GM19035 (cell line): ENCODE measurements at regions not wholly inside any gene's neighbourhood (a gene's known extent, or its start where the extent isn't known, plus 50 kb on each side); places are given as distances from the start of the nearest gene placed in this dataset.

Source experiments
- ATAC-seq: cut with Tn5 transposase; IDR thresholded peaks from one replicate; pipeline ENCODE4 v1.9.1; 2021; ENCODE audit not compliant: unreplicated experiment

- no peak for ATAC-seq
Observed at GRCh38 chr7:113487925-113488731, 369.8 kb upstream of the SMIM30 start.

DNA sequence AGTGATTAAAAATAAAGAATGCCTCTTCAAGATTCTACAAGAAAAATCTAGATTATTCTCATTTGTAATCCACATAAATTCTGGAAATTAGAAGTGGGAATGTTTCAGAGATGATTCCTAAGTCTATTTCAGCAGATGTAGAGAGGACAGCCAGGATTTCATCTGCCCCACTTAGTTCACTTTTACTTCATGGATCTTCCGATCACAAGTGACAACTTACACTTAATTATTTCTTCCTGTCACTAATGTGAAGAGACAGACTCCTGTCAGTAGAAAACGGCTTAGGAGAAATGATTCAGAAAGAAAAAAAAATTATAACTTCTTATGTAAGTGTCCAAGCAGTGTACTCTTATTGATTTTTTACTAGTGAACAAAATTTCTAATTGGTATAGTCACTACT lies 368.2 kb upstream of the SMIM30 start:
- no peak for ATAC-seq

DNA sequence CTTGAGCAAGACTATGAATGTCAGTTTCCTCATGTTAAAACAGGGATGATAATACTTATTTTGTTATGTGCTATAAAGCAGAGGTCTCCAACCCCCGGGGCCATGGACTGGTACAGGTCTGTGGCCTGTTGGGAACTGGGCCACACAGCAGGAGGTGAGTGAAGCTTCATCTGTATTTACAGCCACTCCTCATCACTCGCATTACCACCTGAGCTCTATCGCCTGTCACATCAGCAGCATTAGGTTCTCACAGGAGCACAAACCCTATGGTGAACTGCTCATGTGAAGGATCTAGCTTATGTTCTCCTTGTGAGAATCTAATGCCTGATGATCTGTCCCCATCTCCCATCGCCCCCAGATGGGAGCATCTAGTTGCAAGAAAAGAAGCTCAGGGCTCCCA lies 365.3 kb upstream of the SMIM30 start:
- no peak for ATAC-seq

- ATAC-seq: no peak
Observed at GRCh38 chr7:113480537-113480936, 362.2 kb upstream of the SMIM30 start.

DNA sequence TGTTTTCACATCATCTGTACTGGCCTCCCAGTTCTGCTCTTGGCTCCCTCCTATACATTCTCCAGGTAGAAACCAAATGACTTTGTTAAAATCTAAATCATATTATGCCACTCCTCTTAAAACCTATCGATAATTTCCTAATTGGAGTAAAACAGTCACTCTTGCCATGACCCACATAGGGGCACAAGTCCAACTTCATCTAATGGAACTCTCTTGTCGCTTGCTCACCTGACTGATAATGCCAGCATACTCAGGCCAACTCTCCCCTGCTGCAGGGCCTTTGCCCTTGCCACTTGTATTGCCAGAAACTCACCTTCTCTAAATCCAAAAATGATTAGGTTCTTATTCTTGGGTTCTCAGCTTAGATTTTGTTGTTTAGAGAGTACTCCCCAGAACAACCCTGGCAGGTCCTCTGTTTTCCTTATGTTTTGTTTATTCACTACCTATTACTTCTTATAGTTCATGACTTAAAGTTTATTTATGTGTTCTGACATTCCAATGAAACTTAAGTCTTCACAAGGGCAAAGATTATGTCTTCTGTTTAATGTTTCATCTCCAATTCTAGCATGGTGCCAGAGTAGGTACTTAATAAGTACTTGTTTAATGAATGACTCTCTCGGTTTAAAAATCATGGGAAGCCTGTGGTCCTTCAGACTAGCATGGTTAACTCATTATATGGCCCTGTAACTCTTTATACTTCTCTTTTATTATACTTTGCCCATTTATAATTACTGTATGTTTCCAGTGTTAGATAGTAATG lies 345.9 kb upstream of the SMIM30 start:
- no peak for ATAC-seq

- ATAC-seq: no peak
Observed at GRCh38 chr7:113460067-113460466, 341.7 kb upstream of the SMIM30 start.

DNA sequence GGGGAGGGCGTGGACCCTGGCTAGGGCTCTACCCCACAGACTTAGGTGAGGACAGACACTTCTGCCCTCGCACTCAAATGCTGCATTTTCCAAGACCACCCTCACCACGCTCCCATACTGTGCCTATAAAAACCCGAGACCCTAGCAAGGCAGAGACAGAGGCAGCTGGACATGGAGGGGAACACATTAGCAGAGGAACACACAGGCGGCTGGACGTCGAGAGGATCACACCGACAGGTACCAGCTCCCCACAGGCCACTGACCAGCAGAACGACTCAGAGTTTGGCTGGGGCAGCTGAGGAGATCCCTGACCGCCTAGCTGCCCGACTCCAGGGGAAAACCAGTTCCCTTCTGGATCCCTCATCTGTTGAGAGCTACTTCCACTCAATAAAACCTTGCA lies 338.2 kb upstream of the SMIM30 start:
- ATAC-seq: no peak

- no peak for ATAC-seq
Observed at GRCh38 chr7:113454597-113455169, 336.3 kb upstream of the SMIM30 start.

DNA sequence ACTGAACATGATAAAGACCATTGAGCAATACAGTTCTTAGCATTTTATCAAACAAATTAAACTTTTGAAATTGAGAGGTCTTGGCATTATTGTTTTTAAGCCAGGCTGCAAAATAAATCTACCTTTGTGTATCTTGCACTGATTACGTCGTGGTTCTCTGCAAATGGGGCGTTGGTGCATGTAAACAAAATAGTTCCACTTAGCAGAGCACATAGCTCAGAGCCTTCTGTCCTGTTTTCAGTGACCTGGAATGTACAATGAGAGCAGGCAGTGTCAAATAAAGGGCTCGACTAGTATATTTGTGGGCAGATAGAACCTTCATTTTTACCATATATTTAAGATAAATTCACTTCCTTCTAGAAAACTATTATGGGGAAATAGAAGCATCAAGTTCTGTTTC lies 333.9 kb upstream of the SMIM30 start:
- no peak for ATAC-seq

DNA sequence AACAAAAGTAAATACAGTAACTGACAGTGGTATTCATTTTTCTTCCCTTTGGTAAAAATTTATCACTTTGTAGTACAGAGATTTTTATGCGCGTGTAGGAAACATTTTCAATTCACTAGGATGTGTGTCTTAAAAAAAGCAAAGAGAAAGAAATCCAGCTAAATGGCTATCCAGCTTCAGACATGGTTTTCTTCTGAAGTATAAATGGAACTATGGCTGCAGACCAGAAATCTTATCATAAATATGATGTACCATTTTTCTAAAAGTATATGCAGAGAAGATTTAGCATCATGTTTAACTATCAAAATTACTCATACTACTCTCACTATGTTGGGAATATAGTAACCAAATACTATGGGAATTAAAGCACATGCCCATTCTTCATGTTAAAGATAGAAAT lies 328.4 kb upstream of the SMIM30 start:
- ATAC-seq: no peak

GRCh38 chr7:113446391-113446790 lies 328.0 kb upstream of the SMIM30 start:
- no peak for ATAC-seq

DNA sequence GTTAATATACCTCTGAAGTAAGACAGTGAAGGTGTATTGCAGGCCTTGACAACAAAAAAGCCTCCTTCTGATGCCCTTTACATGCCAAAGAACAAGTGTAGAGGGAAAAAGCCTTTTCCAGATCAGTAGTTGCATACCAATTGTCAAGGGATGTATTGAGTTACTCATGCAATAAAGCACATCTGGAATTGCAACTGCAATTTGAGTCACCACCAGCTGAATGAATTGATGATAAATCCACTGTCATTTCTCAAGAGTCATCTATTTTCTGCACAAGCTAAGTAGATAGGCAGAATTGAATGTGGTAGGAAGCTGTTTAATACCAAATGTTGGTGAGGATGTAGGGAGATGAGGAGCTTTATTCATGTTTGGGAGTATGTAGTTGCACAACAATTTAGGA lies 325.9 kb upstream of the SMIM30 start:
- no peak for ATAC-seq

GRCh38 chr7:113440173-113440572 lies 321.8 kb upstream of the SMIM30 start:
- ATAC-seq: no peak

GRCh38 chr7:113431406-113431805 lies 313.1 kb upstream of the SMIM30 start:
- no peak for ATAC-seq

GRCh38 chr7:113424185-113424817 lies 305.9 kb upstream of the SMIM30 start:
- ATAC-seq: no peak

GRCh38 chr7:113421696-113422330 lies 303.5 kb upstream of the SMIM30 start:
- ATAC-seq: peak; percentile 100

GRCh38 chr7:113414401-113415035 lies 296.2 kb upstream of the SMIM30 start:
- no peak for ATAC-seq

- no peak for ATAC-seq
Observed at GRCh38 chr7:113412410-113412809, 294.1 kb upstream of the SMIM30 start.

DNA sequence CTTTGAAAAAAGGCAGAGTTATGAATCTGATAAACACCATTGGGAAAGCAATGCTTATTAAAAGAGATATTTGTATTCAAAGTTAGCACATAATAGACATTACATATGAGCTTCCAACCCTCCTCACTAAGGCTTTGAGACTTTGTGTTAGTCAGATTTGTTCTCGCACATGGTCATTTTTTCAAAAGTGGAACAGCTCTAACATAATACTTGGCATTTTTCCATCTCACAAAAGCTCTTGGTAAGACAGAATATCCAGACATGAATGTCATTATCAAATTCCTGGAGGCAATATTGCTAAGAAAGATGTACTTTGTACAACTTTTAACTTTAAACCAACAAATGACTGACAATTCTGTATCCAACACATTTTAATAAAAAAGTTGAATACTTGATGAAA lies 292.4 kb upstream of the SMIM30 start:
- no peak for ATAC-seq

GRCh38 chr7:113408999-113409398 lies 290.6 kb upstream of the SMIM30 start:
- ATAC-seq: no peak
